IgD-negative memory B cell (primary cell): ENCODE measurements at regions not wholly inside any gene's neighbourhood (a gene's known extent, or its start where the extent isn't known, plus 50 kb on each side); places are given as distances from the start of the nearest gene placed in this dataset.

ENCODE experiments used
- H3K27ac Mint-ChIP-seq, 3 donors: one replicate each; pipeline ENCODE4 v1.8.0; 2020 to 2022; ENCODE audit warnings: mild to moderate bottlenecking in 3 of 3, mixed read lengths in 3 of 3, moderate library complexity in 1 of 3
- H3K27me3 Mint-ChIP-seq: one replicate; pipeline ENCODE4 v1.8.0; 2021; ENCODE audit warnings: mixed read lengths
- H3K36me3 Mint-ChIP-seq: one replicate; pipeline ENCODE4 v1.8.0; 2020; ENCODE audit warnings: mild to moderate bottlenecking, mixed read lengths
- H3K4me1 Mint-ChIP-seq, 3 donors: one replicate each; pipeline ENCODE4 v1.8.0; 2020 to 2022; ENCODE audit warnings: mixed read lengths in 3 of 3, mild to moderate bottlenecking in 1 of 3
- H3K4me3 Mint-ChIP-seq, 4 donors: one replicate each; pipeline ENCODE4 v1.8.0; 2020 to 2022; ENCODE audit warnings: mild to moderate bottlenecking in 4 of 4, mixed read lengths in 4 of 4, moderate library complexity in 3 of 4
- H3K9me3 Mint-ChIP-seq, 3 donors: one replicate each; pipeline ENCODE4 v1.8.0; 2020 to 2021; ENCODE audit warnings: mixed read lengths in 3 of 3, mild to moderate bottlenecking in 1 of 3

DNA sequence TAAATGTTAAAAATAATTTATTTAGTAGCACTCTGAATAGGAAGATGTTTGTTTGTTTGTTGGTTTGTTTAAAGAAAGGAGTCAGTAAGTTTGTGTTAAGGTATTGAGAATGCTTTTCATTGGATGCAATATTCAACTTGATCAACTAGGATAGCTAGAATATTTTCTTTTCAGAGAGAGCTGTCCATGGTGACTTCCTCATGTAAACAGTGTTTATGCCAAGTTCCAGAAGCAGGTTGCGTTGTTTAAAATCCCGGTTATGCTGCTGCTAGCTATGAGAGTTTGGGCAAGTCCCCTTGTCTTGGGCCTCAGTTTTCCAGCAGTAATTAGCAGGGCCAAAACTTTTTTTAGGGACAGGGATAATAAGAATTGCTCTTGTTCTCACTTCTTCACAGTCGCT is 876.2 kb upstream of the HS3ST1 start:
- peaks cover 0 to 23% (median 0%) of the 10 kb centered on the region in 3 donors for H3K9me3 Mint-ChIP-seq

DNA sequence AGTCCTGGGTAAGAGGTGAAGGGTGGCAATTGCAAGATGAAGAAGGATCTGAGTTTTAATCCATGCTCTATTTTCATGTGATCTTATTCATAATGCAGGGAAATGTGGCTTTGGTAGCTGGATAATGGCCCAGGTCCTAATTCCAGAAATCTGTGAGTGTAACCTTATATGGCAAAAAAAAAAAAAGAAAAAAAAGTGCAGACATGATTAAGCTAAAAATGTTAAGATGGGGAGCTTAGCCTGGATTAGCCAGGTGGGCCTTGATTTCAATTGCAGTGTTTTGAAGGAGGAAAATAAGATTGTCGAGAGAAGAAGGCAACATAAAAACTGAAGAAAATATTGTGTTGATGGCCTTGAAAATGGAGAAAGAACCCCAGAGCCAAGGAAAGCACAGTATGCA is 867.7 kb upstream of the HS3ST1 start:
- H3K9me3 Mint-ChIP-seq = peaks cover 3 to 12% (median 8%) of the 10 kb centered on the region in 3 donors
- H3K36me3 Mint-ChIP-seq = no peaks in the 10 kb centered on the region
- H3K4me3 Mint-ChIP-seq = no peak overlapping the region
- H3K27ac Mint-ChIP-seq = no peak overlapping the region
- H3K27me3 Mint-ChIP-seq = no peaks in the 10 kb centered on the region
- no peaks in the 10 kb centered on the region for H3K4me1 Mint-ChIP-seq

More for the DNA sequence above, 876.2 kb upstream of the HS3ST1 start:
- Mint-ChIP-seq H3K36me3 (no peaks in the 10 kb centered on the region), H3K4me1 (no peaks in the 10 kb centered on the region), H3K4me3 (no peak overlapping the region), H3K27ac (no peak overlapping the region), H3K27me3 (no peaks in the 10 kb centered on the region)

DNA sequence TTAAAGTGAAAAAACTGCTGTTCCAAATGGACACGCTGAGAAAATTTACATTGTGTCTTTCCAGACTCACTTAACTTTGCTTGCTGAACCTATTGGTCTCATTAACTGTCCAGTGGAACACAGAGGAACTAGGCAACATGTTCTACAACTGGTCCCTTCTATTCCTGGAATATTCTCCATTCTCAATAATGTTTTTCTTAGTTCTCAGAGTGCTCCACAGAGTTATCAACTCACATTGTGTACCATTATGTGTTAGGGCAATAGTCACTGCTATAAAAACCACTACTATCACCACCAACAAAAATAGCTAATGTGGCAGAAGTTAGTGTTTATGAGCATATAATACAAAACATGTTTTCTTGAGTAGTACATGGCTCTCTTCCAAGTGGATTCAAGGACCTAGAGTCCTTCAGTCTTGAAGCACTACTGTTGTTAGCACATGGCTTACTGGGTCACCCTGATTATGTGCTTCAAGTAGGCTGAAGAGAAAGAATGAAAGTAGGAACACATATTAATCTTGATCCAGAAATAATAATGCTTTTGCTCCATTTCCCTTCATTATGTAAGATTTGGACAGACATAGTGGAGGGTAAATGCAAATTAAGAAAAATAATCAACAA is 865.3 kb upstream of the HS3ST1 start:
- Mint-ChIP-seq H3K4me3 (no peak overlapping the region), H3K9me3 (peaks cover 3 to 9% (median 6%) of the 10 kb centered on the region in 3 donors), H3K27me3 (no peaks in the 10 kb centered on the region), H3K27ac (no peak overlapping the region), H3K4me1 (no peaks in the 10 kb centered on the region), H3K36me3 (no peaks in the 10 kb centered on the region)

DNA sequence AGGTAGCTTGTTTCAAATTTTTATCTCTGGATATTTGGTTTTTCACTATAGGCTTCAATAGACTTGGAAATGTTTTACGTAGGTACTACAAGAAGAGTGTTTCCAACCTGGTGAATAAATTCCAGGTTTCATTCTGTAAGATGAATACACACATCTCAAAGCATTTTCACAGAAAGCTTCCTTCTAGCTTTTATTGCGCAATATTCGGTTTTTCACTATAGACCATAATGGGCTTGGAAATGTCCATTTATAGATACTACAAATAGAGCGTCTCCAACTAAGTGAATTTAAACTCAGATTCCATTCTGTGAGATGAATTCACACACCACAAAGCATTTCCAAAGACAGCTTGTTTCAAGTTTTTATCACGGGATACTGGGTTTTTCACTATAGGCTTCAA is 857.7 kb upstream of the HS3ST1 start:
- H3K27ac Mint-ChIP-seq = no peak overlapping the region
- no peaks in the 10 kb centered on the region for H3K27me3 Mint-ChIP-seq
- no peak overlapping the region for H3K4me3 Mint-ChIP-seq
- H3K4me1 Mint-ChIP-seq = no peaks in the 10 kb centered on the region
- H3K9me3 Mint-ChIP-seq = peaks cover 3 to 7% (median 5%) of the 10 kb centered on the region in 3 donors
- H3K36me3 Mint-ChIP-seq = no peaks in the 10 kb centered on the region

- no peaks in the 10 kb centered on the region for H3K27me3 Mint-ChIP-seq
- H3K4me1 Mint-ChIP-seq = no peaks in the 10 kb centered on the region
These were observed 841.9 kb upstream of the HS3ST1 start for GRCh38 chr4:12270546-12270945.

DNA sequence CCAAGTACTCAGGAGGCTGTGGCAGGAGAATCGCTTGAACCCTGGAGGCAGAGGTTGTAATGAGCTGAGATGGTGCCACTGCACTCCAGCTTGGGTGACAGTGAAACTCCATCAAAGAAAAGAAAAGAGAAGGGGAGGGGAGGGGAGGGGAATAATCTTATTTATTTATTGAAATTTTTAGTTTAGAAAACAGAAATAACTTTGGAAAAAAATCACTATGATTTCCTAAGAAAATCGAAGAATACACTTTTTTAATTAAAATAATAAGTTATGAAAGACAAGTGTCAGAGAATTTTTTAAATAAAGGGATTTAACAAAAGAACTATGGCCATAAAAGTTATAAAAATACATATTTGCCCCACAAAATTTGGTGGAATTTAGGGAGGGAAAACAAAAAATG is 836.9 kb upstream of the HS3ST1 start:
- Mint-ChIP-seq H3K9me3 (peaks cover 0 to 4% (median 3%) of the 10 kb centered on the region in 3 donors), H3K4me1 (no peaks in the 10 kb centered on the region), H3K27ac (no peak overlapping the region), H3K36me3 (no peaks in the 10 kb centered on the region), H3K4me3 (no peak overlapping the region), H3K27me3 (no peaks in the 10 kb centered on the region)

More at GRCh38 chr4:12270546-12270945, 841.9 kb upstream of the HS3ST1 start:
- Mint-ChIP-seq H3K4me3 (no peak overlapping the region), H3K27ac (no peak overlapping the region), H3K36me3 (peaks cover 2% of the 10 kb centered on the region), H3K9me3 (peaks cover under 1 to 4% (median 1%) of the 10 kb centered on the region in 3 donors)

DNA sequence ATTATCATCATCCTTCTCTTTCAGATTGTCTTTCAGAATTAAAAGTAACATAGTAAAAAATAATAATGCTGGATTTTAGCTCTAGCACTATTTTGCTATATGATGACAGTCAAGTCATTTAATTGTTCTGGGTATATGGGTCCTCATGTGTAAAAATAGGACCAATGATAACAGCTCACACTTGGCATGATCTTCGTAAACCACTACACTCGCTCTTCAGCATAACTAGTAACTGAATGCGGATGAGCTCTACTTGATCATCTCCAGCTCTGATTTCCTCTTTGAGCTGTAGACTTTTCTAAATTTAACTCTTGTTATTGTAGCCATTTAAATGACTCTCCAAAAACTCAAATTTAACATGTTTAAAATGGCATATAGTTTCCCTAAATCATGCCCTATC is 831.8 kb upstream of the HS3ST1 start:
- peaks cover 2% of the 10 kb centered on the region for H3K36me3 Mint-ChIP-seq
- H3K27me3 Mint-ChIP-seq = no peaks in the 10 kb centered on the region

GRCh38 chr4:12244973-12245372 is 816.3 kb upstream of the HS3ST1 start:
- peaks cover 0 to 2% (median 0%) of the 10 kb centered on the region in 3 donors for H3K4me1 Mint-ChIP-seq
- no peak overlapping the region for H3K4me3 Mint-ChIP-seq
- H3K27ac Mint-ChIP-seq = no peak overlapping the region
- H3K9me3 Mint-ChIP-seq = no peaks in the 10 kb centered on the region
- H3K27me3 Mint-ChIP-seq = no peaks in the 10 kb centered on the region
- H3K36me3 Mint-ChIP-seq = no peaks in the 10 kb centered on the region

More for the DNA sequence above, 831.8 kb upstream of the HS3ST1 start:
- no peak overlapping the region for H3K4me3 Mint-ChIP-seq
- peaks cover 3 to 9% (median 9%) of the 10 kb centered on the region in 3 donors for H3K9me3 Mint-ChIP-seq
- H3K4me1 Mint-ChIP-seq = no peaks in the 10 kb centered on the region
- no peak overlapping the region for H3K27ac Mint-ChIP-seq

GRCh38 chr4:12242354-12242753 is 813.7 kb upstream of the HS3ST1 start:
- peaks cover 0 to 2% (median 0%) of the 10 kb centered on the region in 3 donors for H3K4me1 Mint-ChIP-seq
- peaks cover 0 to under 1% (median 0%) of the 10 kb centered on the region in 3 donors for H3K9me3 Mint-ChIP-seq
- H3K27ac Mint-ChIP-seq = no peak overlapping the region
- H3K27me3 Mint-ChIP-seq = no peaks in the 10 kb centered on the region
- no peaks in the 10 kb centered on the region for H3K36me3 Mint-ChIP-seq
- no peak overlapping the region for H3K4me3 Mint-ChIP-seq

DNA sequence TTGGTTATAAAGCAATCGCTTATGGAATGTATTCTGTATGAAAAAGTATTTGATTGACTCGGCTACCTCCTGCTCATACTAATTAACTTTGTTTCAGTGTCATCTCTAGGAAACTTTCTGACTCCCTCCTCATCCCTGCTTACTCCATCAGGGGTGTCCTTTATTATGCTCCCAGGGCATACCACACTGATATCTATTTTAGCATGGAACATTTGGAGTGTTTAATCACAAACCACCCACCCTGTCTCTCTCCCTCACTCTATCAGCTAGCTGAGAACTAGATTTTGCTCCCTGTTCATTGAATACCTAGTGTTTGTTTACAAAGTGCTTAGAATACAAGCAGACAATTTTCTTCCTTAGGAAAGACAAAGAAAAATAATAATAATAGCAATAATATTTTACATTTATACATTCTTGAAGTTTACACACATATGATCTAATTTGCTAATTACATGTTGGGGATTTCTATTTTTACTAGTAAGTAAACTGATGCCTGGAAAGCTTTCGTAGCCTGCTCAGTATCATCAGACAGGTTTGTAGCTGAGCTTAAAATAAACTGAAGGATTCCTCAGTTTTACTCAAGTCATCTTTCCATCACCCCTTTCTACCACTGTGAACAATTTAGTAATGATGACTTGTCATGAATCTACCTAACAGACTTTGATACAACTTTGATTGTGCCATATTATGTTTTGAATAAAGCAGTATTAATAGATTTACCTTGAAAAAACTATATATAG is 811.4 kb upstream of the HS3ST1 start:
- Mint-ChIP-seq H3K27me3 (no peaks in the 10 kb centered on the region), H3K9me3 (peaks cover 0 to 2% (median 1%) of the 10 kb centered on the region in 3 donors), H3K4me3 (no peak overlapping the region), H3K27ac (no peak overlapping the region), H3K36me3 (no peaks in the 10 kb centered on the region), H3K4me1 (peaks cover 0 to 1% (median 0%) of the 10 kb centered on the region in 3 donors)

GRCh38 chr4:12231098-12231497 is 802.4 kb upstream of the HS3ST1 start:
- Mint-ChIP-seq H3K4me1 (no peaks in the 10 kb centered on the region), H3K4me3 (no peak overlapping the region), H3K36me3 (no peaks in the 10 kb centered on the region), H3K9me3 (peaks cover 0 to 10% (median 0%) of the 10 kb centered on the region in 3 donors), H3K27ac (no peak overlapping the region), H3K27me3 (no peaks in the 10 kb centered on the region)

DNA sequence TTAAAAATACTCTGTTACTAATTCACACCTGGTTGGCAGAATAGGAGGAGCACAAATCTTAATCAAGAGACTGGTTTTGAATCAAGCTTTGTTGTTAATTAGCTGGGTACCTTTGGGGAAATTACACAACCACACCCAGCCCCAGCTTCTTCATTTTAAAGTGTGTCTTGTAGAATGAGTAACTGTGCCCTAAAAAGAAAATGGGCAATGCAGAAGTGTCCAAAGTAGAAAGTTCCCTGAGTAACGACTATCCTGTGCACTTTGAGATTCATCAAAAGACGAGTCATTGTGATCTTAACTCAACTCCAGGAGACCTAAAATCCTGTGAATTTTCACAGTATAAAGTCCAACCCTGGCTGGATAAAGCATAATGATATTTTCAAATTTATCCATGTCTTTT is 792.3 kb upstream of the HS3ST1 start:
- Mint-ChIP-seq H3K36me3 (no peaks in the 10 kb centered on the region), H3K27me3 (no peaks in the 10 kb centered on the region), H3K4me1 (peaks cover 0 to 1% (median 0%) of the 10 kb centered on the region in 3 donors), H3K9me3 (peaks cover 0 to 1% (median 0%) of the 10 kb centered on the region in 3 donors), H3K4me3 (no peak overlapping the region), H3K27ac (no peak overlapping the region)

GRCh38 chr4:12211636-12212035 is 782.9 kb upstream of the HS3ST1 start:
- no peak overlapping the region for H3K4me3 Mint-ChIP-seq
- H3K9me3 Mint-ChIP-seq = peaks cover 0 to 7% (median 2%) of the 10 kb centered on the region in 3 donors
- no peaks in the 10 kb centered on the region for H3K27me3 Mint-ChIP-seq
- no peaks in the 10 kb centered on the region for H3K4me1 Mint-ChIP-seq
- no peak overlapping the region for H3K27ac Mint-ChIP-seq
- H3K36me3 Mint-ChIP-seq = no peaks in the 10 kb centered on the region

GRCh38 chr4:12207396-12207795 is 778.7 kb upstream of the HS3ST1 start:
- no peaks in the 10 kb centered on the region for H3K36me3 Mint-ChIP-seq
- no peaks in the 10 kb centered on the region for H3K27me3 Mint-ChIP-seq
- H3K4me1 Mint-ChIP-seq = no peaks in the 10 kb centered on the region
- no peak overlapping the region for H3K4me3 Mint-ChIP-seq
- H3K27ac Mint-ChIP-seq = no peak overlapping the region
- peaks cover 0 to 7% (median 2%) of the 10 kb centered on the region in 3 donors for H3K9me3 Mint-ChIP-seq

- Mint-ChIP-seq H3K4me1 (no peaks in the 10 kb centered on the region), H3K27ac (no peak overlapping the region), H3K4me3 (no peak overlapping the region), H3K9me3 (peaks cover 0 to 2% (median 2%) of the 10 kb centered on the region in 3 donors), H3K27me3 (no peaks in the 10 kb centered on the region), H3K36me3 (no peaks in the 10 kb centered on the region)
These were observed 777.4 kb upstream of the HS3ST1 start for GRCh38 chr4:12206091-12206490.

GRCh38 chr4:12203945-12204344 is 775.3 kb upstream of the HS3ST1 start:
- no peaks in the 10 kb centered on the region for H3K4me1 Mint-ChIP-seq
- no peak overlapping the region for H3K27ac Mint-ChIP-seq
- peaks cover 2 to 12% (median 6%) of the 10 kb centered on the region in 3 donors for H3K9me3 Mint-ChIP-seq
- H3K4me3 Mint-ChIP-seq = no peak overlapping the region
- H3K27me3 Mint-ChIP-seq = no peaks in the 10 kb centered on the region
- no peaks in the 10 kb centered on the region for H3K36me3 Mint-ChIP-seq
